Loucy (cell line): ENCODE measurements at regions not wholly inside any gene's neighbourhood (a gene's known extent, or its start where the extent isn't known, plus 50 kb on each side); places are given as distances from the start of the nearest gene placed in this dataset.

Experiments
- H2AFZ ChIP-seq: fragments of 200-600 bp; sonication (generic); 2 replicates; pipeline ENCODE4 v1.6.0; 2016; ENCODE audit warnings: antibody characterized with exemption, mild to moderate bottlenecking, low read length, moderate library complexity
- H3F3A ChIP-seq: fragments of 200-600 bp; 2 replicates; pipeline ENCODE4 v1.6.0; 2016; ENCODE audit warnings: antibody characterized with exemption, low read depth, mild to moderate bottlenecking
- H3K27me3 ChIP-seq: fragments of 200-600 bp; sonication (generic); 2 replicates; pipeline ENCODE4 v1.6.1; 2014; ENCODE audit warnings: low read length, mild to moderate bottlenecking; ENCODE audit not compliant: insufficient read depth, poor library complexity, severe bottlenecking
- H3K36me3 ChIP-seq: fragments of 200-600 bp; sonication (generic); 2 replicates; pipeline ENCODE4 v1.6.1; 2016; ENCODE audit warnings: low read length; ENCODE audit not compliant: insufficient read depth
- H3K4me1 ChIP-seq: fragments of 200-600 bp; sonication (generic); 2 replicates; pipeline ENCODE4 v1.5.1; 2014; ENCODE audit warnings: low read length, mild to moderate bottlenecking; ENCODE audit not compliant: insufficient read depth, poor library complexity, severe bottlenecking
- H3K4me2 ChIP-seq: fragments of 200-600 bp; sonication (generic); 2 replicates; pipeline ENCODE4 v1.6.0; 2014; ENCODE audit warnings: antibody characterized with exemption, low read length, low read depth, mild to moderate bottlenecking; ENCODE audit not compliant: poor library complexity, severe bottlenecking
- H3K4me3 ChIP-seq: fragments of 200-600 bp; sonication (generic); 2 replicates; pipeline ENCODE4 v1.5.1; 2014; ENCODE audit warnings: low read length, mild to moderate bottlenecking, mixed read lengths; ENCODE audit not compliant: poor library complexity, severe bottlenecking
- H3K79me2 ChIP-seq: fragments of 200-600 bp; sonication (generic); 2 replicates; pipeline ENCODE4 v1.6.1; 2014; ENCODE audit warnings: low read length; ENCODE audit not compliant: insufficient read depth
- H3K9ac ChIP-seq: fragments of 200-600 bp; sonication (generic); 2 replicates; pipeline ENCODE4 v1.6.0; 2014; ENCODE audit warnings: mild to moderate bottlenecking, low read depth, low read length, moderate library complexity; ENCODE audit not compliant: poor library complexity, severe bottlenecking
- H3K9me2 ChIP-seq: fragments of 200-600 bp; sonication (generic); replicated peaks from 2 replicates; pipeline ENCODE4 v1.6.1; 2016; ENCODE audit warnings: low read depth, low read length, mixed read lengths
- H3K9me3 ChIP-seq: fragments of 200-600 bp; sonication (generic); 2 replicates; pipeline ENCODE4 v1.6.1; 2014; ENCODE audit warnings: mild to moderate bottlenecking, antibody characterized with exemption, low read length, low read depth; ENCODE audit not compliant: insufficient read depth
- H4K20me1 ChIP-seq: fragments of 200-600 bp; sonication (generic); 2 replicates; pipeline ENCODE4 v1.6.0; 2014; ENCODE audit warnings: antibody characterized with exemption, low read length, mild to moderate bottlenecking; ENCODE audit not compliant: insufficient read depth, poor library complexity, severe bottlenecking
- CTCF ChIP-seq: fragments of 200-600 bp; sonication (generic); conservative IDR thresholded peaks from 2 replicates; pipeline ENCODE4 v1.5.1; 2014; ENCODE audit warnings: mild to moderate bottlenecking, antibody characterized with exemption, low read length
- EZH2phosphoT487 ChIP-seq: fragments of 200-600 bp; IDR thresholded peaks from 2 replicates; pipeline ENCODE4 v1.6.1; 2018; ENCODE audit warnings: antibody characterized with exemption, mild to moderate bottlenecking, moderate library complexity, borderline replicate concordance

- Histone ChIP-seq H2AFZ (no peak overlapping the region), H3K9me2 (no peaks in the 10 kb centered on the region), H3F3A (no peaks in the 10 kb centered on the region), H3K9me3 (no peaks in the 10 kb centered on the region), H3K4me2 (no peak overlapping the region), H3K36me3 (no peaks in the 10 kb centered on the region), H3K4me3 (no peak overlapping the region), H3K79me2 (no peaks in the 10 kb centered on the region), H3K9ac (no peak overlapping the region), H4K20me1 (no peaks in the 10 kb centered on the region), H3K27me3 (no peaks in the 10 kb centered on the region), H3K4me1 (no peaks in the 10 kb centered on the region)
- no peak for TF ChIP-seq EZH2phosphoT487
- TF ChIP-seq CTCF: no peak
These were observed 629.1 kb downstream of the ZEB2 start for GRCh38 chr2:143890798-143891197.

GRCh38 chr2:143889216-143889615 lies 630.7 kb downstream of the ZEB2 start:
- Histone ChIP-seq H3K4me2 (no peak overlapping the region), H2AFZ (no peak overlapping the region), H3F3A (no peaks in the 10 kb centered on the region), H4K20me1 (no peaks in the 10 kb centered on the region), H3K36me3 (no peaks in the 10 kb centered on the region), H3K27me3 (no peaks in the 10 kb centered on the region), H3K4me1 (no peaks in the 10 kb centered on the region), H3K9me3 (no peaks in the 10 kb centered on the region), H3K9me2 (no peaks in the 10 kb centered on the region), H3K9ac (no peak overlapping the region), H3K79me2 (no peaks in the 10 kb centered on the region), H3K4me3 (no peak overlapping the region)
- TF ChIP-seq CTCF (no peak), EZH2phosphoT487 (no peak)

- Histone ChIP-seq H3F3A (no peaks in the 10 kb centered on the region), H4K20me1 (no peaks in the 10 kb centered on the region), H2AFZ (no peak overlapping the region), H3K79me2 (no peaks in the 10 kb centered on the region), H3K9me2 (no peaks in the 10 kb centered on the region), H3K36me3 (no peaks in the 10 kb centered on the region), H3K27me3 (no peaks in the 10 kb centered on the region), H3K4me1 (no peaks in the 10 kb centered on the region), H3K9ac (no peak overlapping the region), H3K9me3 (no peaks in the 10 kb centered on the region), H3K4me2 (no peak overlapping the region), H3K4me3 (no peak overlapping the region)
- TF ChIP-seq CTCF: no peak
- no peak for TF ChIP-seq EZH2phosphoT487
These were observed 634.5 kb downstream of the ZEB2 start for GRCh38 chr2:143885461-143885860.
